H4 (cell line): ENCODE measurements at regions not wholly inside any gene's neighbourhood (a gene's known extent, or its start where the extent isn't known, plus 50 kb on each side); places are given as distances from the start of the nearest gene placed in this dataset.
"Not testable (repeated sequence)": the region's sequence is repeated elsewhere in the genome, so short reads cannot be mapped to it uniquely, and the experiment has no call there.

Experiments
- DNase-seq: peaks from one replicate; pipeline ENCODE4 v3.0.0-alpha.2; 2015; ENCODE audit warnings: low spot score

DNA sequence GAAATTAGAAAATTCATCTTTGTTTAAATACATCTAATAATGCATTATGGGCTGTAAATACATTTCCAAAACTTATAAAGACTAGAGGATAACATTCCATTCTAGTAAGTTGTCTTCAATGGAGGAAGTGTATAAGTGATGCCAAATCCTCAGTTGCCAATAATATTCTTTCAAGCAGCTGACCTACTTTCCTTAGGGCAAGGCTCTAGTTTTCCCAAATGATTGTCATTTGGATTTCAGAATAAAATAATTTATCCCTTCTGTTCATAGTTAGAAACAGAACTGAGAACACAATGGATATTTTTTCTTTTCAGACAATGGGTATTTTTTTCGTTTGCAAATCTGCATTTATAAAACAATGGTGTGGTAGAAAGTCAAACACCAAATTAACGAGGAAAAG lies 354.9 kb upstream of the ADAMTS5 start:
- DNase-seq: no peak

DNA sequence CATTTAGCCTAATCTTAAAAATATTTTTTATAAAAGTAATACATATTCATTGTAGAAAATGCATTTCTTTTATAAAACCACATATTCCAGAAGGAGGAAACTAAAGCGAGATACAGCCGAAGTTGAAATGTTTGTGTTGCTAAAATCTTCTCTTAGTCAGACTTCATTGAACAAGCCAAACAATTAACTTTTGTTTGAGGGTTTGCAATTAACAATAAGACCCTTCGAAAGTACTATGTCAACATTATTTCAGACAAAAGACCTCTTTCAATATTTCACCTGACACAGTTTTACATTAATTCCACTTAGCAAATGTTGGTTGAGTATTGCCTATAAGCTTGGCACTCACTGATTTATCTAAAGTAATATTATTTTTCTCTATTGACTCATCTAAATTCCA lies 354.0 kb upstream of the ADAMTS5 start:
- no peak for DNase-seq

DNA sequence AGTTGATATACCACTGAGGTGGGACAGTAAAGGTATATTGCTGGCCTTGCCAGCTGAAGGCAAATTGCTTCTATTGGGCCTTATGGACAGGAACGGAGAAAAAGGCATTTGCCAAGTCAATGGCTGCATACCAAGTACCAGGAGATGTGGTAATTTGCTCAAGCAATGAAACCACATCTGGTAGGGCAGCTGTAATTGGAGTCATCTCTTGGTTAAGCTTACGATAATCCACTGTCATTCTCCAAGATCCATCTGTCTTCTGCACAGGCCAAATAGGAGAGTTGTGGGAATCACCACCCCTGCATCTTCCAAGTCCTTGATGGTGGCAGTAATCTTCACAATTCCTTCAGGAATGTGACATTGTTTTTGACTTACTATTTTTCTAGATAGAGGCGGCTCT lies 350.7 kb upstream of the ADAMTS5 start:
- DNase-seq: not testable (repeated sequence)

DNA sequence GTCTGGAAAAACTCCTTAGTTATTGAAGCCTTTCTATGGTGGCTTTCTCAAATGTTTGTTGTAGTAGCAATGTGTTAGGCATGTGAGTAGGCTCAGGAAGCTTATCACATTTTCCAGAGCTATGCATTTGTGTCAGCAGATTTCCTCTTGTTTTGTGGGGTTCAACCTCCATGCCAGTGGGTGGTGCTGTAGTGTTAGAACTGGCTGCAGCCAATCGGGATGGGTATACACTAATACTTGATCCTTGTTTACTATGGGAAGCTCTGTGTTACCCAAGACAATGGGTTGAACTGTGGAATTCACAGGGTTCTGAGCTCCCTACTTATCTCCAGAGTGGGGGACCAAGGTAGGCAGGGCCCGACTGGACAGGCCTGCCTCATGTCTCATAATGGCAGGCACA lies 348.5 kb upstream of the ADAMTS5 start:
- no peak for DNase-seq

DNA sequence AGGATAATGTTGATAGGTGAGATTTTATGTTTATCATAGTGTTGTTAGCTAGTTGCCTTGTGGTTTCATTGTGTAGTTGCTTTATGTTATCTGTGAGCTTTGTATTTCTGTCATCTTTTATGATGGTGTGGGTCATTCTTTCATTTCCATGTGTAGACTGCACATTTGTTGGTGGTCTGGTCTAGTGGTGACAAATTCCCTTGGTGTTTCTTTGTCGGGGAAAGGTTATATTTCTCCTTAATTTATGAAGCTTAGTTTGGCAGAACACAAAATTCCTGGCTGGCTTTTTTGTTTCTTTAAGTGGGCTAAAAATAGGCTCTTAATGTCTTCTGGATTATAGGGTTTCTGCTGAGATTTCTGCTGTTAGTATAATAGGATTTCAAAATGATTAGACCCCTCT lies 347.2 kb upstream of the ADAMTS5 start:
- peak; percentile 11 for DNase-seq

DNA sequence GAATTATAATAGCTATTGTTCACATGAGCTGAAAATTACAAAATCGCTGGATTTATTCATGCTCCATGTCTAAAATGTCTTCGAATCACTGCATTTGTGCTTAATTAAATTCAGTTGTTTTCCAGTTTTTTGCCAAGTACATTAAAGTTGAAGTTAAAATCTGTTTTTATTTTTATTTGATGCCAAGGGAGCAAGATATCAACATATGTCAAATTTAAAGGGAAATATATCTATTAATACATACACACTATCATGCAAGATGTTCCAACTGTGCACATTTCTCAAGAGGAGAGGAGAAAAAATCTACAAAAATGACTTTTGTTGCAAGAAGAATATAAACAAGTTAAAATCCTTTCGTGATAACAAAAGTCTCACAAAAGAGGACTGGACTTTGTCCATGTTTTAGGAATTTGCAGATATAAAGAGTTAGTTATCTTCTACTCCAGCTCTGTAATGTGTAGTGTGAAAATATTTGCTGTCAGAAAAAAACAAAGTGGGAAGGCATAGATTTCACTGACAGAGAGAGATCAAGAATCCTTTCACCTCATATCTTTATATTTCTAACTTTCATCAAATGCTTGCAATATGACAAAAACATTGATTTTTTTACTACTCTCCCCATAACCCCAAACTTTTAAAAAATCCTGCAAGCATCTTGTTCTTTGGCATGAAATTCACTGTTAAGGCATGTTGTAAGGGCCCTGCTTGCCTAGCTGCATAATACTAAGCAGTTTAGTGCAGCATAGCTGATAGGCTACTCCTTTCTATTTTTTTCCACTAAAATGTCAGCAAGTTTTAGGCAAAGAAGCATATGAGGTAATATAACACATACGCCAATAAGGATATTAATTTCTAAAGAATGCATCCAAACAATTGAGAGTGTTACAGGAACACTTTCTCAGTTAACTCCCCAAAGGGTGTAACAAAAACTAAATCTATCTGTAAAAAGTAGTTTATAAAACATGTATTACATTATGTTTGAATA lies 340.2 kb upstream of the ADAMTS5 start:
- DNase-seq: no peak

DNA sequence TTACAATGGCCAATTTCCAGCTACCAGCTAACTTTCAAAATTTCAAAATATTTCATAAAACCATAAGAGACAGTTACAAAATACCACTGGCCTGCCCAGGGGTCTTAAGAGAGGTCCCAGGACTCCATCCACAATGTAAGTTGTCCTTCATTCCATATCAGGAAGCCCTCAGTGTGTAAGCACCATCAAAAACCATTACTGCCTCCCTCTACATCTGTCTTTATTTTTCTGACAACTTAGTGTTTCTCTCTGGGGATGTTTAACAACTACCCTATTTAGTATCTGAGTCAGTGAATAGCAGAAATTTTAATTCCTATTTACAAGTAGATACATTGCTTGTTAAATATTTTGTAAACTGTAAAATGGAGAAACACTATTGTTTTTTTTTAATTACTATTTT lies 339.3 kb upstream of the ADAMTS5 start:
- no peak for DNase-seq

DNA sequence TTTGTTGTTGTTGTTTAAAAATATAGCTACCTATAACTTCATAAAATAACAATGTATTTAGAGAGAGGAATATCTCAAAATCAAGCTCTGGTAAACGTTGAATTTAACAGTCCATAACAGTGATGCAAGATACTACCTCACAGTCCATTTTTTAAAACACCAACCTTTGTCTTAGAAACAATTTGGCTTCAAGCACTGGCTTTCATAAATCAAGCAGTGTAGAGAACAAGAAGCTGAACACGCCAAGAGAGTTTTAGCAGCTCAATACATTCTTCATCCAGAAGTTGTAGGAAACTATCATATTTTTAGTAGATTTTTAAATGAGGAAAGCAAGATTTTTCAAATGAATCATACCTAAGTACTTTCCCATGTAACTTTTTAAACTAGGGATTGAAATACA lies 334.3 kb upstream of the ADAMTS5 start:
- no peak for DNase-seq

DNA sequence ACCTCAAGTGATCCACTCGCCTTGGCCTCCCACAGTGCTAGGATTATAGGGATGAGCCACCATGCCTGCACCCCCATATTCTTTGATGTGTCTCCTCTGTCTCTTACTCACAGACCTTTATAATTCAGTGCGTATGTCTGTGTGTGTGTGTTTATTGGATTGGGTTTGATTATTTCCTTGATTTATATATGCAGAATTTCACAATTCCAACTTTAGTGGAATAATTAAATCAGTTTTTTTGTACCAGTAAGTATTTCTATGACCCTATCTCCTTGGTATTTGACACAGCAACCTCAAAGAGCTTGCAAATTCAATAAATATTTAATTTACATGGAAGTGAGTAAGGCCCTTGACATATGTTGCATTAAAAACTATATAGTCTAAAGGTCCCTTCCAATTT lies 333.9 kb upstream of the ADAMTS5 start:
- no peak for DNase-seq

DNA sequence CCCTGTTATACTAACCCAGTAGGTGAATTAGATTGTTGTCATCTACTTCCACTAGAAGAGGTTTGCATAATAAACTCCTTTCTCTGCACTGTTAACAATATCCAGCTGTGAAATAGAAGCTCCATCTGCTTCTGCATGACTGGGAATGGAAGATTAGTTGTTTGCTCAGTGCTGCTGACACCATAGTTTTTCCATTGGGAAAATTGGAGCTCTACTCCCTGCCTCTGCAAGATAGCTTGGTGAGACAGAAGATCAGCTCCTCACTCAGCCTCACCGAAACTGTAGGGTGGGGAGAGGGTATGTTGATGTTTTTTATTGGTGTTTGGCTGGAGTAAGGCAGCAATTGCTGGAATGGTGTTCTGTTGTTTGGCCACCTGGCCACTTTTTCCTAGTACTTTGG lies 331.6 kb upstream of the ADAMTS5 start:
- DNase-seq: no peak

DNA sequence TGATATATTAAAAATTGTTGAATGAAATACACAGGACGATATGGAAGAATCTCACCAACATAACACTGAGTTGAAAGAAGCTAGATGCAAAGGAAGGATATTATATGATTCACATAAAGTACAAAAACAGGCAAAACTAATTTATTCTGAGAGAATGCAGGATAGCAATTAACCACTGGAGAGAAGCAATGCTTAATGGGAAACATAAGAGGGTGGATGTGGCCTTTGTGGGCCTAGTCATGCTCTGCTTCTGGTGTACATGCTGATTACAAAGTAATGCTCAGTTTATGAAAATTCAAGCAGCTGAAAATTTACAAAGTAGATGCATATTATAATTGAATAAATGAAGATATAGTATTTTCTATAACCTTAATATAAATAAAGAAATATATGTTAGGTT lies 326.4 kb upstream of the ADAMTS5 start:
- DNase-seq: no peak

DNA sequence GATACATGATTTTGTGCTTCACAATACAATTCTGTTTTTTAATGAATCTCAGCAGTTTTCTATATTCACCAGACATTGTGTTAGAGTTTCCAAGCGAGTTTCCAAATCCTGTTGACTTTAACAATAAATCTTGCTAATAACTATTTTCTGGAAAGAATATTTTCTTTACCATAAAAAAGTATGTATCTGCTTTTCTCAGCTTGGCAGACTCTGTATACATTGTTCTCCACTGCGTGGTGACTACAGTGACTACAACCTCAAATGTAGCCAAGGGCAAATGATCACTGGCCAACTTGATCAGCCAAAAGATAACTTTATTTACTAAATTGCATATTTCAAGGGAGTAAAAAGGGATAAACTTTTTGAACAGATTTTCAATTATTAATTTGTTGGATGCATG lies 325.9 kb upstream of the ADAMTS5 start:
- DNase-seq: no peak

DNA sequence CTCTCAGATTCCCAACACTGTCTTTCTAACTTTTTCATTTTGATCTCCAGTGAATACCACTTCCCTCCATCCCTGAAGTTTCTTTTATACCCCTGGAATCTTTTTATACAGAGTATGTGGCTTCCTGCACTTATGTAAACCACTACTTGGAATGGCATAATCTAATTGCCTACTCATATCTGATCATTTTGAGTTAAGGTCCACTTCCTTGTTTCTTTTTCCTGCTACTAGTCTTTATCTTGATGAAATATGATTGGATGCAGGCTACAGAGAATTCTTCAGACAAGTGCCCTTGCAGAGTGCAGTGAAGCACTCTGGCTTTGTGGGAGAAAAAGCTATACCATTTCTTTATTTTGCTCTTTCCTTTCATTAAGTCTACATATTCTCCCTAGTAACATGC lies 325.3 kb upstream of the ADAMTS5 start:
- DNase-seq: no peak

DNA sequence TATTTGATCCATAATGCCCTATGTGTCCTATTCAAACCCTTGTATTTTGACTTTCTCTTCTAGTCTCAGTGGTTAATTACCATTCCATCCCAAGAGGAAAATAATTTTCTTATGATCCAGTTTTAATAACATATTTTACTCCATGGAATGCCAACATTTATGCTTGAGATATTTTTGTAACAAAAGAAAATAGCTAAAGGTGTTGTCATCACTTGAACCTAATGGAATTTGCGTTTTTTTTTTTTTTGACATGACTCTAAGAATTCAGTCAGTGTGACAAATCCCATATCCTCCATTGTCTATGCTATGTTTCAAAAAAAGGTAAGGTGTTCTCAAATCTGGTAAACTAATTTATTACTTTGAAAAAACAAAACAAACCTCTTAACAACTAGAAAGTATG lies 324.1 kb upstream of the ADAMTS5 start:
- DNase-seq: no peak

DNA sequence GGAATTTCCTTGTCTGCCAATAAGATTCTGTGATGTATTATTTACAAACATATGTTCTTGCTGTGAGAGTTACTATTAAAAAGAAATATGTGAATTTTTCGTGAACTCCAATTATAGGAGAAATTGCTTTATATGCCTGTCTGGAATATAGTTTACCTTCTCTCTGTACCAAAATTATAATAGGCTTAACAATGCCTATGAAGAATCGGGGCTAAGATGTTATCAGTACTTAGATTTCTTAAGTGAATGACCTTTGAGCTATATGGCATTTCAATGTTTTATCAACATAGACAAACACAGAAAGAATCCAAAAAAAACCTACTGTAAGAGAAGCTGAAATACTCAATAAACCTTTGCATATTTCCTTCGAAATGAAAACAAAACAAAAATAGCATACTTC lies 323.1 kb upstream of the ADAMTS5 start:
- no peak for DNase-seq

DNA sequence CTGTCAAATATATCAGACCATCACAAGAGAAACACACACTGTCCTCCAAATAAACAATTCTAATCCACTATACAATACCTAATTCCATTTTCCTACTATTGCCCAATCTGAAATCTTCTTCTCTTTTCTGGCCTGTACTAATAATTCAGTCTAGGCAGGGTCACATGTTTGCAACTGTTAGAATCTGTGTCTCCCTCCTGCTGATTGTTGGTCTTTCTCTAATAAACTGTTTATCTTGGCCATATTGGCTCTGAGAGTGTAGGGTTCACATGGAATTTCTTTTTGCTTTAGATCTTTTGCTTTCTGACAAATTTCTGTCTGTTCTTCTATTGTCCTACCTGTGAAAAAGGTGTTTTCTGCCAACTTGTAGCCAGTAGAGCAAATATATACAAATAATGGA lies 319.9 kb upstream of the ADAMTS5 start:
- no peak for DNase-seq

DNA sequence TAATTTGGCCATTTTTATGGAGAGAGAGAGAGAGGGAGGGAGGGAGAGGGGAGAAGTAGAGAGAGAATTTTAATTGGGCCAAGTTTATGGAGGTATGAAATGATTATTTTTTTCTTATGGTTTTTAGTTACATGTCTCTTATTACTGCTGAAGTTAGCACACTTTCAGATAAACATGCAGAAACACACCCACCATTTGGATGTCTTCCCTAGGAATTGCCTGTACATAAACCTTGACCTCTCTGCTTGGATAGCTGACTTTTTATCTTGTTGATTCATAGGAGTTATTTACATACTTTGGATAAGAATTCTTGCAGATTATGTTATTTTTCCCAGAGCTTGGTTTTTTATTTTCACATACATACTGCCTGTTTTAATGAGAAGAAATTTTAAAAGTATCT lies 310.2 kb upstream of the ADAMTS5 start:
- no peak for DNase-seq

DNA sequence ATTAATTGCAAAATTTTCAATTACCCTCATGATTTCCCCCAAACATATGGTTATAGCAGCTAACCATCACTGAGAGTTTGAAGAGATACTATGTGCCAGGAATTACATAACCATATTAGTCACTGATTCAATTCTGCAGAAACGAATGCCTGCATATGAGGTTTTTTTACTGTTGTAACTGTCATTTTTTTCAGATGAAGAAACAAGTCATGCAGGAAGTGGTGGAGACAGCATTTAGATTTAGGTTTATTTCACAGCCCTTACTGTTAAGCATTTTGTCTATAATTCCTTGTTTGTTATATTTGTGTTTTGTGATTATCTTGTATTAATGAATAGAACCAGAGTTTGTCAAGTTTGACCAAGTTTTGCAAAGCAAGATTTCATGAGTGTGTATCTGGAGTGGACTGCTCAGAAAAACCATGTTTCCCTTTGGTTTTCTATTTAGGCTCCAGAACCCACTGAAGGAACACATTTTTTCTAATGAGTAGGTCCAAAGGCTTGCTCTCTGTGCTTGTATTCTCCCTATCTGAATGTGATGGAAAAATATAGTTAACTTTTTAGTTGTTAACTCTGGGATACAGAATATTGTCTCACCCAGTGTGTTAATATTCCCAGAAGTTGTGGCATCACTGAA lies 308.5 kb upstream of the ADAMTS5 start:
- DNase-seq: peak; percentile 71

DNA sequence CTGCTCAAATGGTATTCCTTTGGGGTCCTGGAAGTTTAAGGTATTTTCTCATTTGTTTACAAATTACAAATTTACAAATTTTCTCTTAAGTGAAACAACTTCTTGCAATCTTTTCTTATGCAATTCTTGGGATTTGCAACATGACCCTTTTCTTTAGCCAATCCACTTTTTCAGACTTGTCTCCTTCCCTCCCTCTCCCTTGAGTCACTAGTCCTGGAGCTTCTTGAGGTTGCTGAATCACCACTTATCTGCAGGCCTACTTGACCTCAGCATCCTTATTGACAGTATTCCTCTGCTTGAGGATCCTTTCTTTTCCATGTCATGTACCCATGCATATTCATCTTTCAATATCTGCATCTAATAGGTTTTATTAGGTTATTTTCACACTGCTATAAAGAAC lies 302.8 kb upstream of the ADAMTS5 start:
- peak; percentile 86 for DNase-seq

DNA sequence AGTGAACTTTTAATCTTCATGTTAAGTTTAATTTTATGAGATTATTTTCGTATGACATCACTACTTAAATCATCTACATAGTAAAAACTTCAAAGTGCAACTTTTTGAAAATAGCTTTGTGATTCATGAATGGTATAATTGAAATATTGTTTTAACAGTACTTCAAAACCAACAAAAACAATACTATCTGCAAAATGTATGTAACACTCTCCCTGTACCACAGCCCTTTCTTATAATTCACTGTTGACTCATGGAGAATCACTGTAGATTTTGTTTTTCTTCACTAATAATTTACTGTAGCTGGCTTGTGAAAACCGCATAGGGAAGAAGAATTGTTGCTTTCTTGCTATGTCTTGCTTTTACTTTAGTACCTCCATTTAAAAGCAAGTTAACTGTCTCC lies 301.4 kb upstream of the ADAMTS5 start:
- no peak for DNase-seq

DNA sequence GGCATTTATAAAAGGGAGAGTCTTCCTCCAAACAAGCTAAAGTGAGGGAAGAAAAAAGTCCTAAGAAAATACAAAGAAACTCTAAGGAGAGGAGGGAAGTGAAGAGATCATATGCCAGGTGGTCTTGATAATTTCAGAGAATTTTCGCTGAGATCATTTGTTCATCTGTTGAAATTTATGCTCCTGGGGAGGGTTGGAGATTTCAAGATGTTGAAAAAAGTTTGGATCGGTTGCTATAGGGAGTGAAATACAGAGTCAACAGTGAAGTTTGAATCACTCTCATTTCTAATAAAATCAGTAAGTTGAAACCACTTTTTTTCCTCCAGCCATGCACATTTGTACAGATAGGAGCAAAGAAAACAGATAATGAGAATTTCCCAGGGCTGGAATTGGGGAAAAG lies 299.1 kb upstream of the ADAMTS5 start:
- no peak for DNase-seq

DNA sequence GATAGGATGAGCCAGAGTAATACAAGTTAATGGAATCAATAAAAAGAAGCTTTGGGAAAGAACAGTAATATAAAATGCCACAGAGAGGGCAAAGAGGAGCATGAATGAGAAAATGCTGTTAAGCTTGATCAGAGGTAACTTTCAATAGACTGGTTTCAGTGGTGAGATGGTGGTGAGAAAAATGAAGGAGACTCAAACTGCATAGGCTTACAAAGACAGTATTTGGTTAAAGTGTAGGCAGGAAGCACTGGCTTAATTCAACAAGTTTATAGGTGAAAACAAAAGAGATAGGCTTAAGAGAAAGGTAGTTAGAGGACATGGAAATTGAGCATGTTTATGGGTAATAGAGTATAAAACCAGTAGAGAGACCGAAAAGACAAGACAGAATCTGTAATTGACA lies 298.6 kb upstream of the ADAMTS5 start:
- no peak for DNase-seq

DNA sequence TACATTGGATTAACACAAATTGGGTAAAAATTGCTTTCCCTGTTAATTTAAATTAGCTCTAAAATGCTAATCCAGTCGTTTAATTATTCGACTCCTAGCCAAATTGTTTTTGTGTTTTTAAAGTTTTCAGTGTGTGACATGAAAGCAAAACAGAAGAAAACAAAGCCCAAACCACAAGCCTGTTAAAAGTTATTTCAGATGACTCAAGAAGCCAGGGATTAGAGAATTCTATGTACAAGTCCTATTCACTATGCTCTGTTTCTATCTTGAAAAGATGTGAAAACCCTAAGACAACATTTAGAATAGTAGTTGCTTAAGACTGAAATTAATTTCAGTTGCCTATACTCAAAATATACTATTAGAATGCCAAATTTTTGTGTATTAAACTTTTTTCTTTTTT lies 294.8 kb upstream of the ADAMTS5 start:
- DNase-seq: no peak
